HG02571 (cell line): ENCODE measurements at regions not wholly inside any gene's neighbourhood (a gene's known extent, or its start where the extent isn't known, plus 50 kb on each side); places are given as distances from the start of the nearest gene placed in this dataset.
"Not testable (repeated sequence)": the region's sequence is repeated elsewhere in the genome, so short reads cannot be mapped to it uniquely, and the experiment has no call there.

Source experiments
- ATAC-seq: cut with Tn5 transposase; IDR thresholded peaks from one replicate; pipeline ENCODE4 v1.9.1; 2021; ENCODE audit warnings: mild to moderate bottlenecking, moderate library complexity; ENCODE audit not compliant: unreplicated experiment

DNA sequence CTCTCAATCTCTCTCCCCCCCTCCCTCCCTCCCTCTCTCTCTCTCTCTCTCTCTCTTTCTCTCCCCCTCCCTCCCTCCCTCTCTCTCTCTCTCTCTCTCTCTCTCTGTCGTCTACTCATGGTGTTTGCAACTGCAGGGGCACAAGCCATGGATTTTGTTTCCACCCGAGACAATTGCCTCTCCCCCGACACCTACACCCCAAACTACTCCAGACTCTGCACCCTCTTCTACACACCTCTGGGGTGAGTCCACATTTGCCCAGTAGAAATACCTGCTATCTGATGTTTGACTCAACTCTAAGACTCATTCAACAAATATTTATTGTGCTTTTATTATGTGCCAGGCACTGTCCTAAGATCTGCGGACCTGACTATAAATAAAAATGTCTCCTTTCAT, 93.7 kb downstream of the TMEM17 start:
- ATAC-seq = no peak

GRCh38 chr2:62410926-62411456, 95.0 kb downstream of the TMEM17 start:
- ATAC-seq = no peak

DNA sequence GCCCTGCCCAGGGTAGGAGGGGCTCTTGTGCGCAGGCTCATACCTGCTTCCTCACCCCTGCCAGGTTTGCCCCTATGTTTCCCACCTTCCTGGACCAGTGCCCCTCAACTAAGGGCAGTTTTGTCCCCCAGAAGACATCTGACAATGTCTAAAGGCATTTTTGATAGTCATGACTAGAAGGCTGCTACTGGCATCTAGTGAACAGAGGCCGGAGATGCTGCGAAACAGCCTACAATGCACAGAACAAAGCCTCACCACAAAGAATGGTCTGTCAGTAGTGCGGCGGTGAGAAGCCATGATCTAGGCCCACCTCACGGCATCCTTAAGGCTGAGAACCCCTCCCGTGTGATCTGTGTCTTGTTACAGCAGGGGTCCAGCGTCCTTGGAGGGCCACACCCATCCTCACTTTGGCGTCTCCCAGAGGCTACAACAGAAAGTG, 96.0 kb downstream of the TMEM17 start:
- ATAC-seq = no peak

DNA sequence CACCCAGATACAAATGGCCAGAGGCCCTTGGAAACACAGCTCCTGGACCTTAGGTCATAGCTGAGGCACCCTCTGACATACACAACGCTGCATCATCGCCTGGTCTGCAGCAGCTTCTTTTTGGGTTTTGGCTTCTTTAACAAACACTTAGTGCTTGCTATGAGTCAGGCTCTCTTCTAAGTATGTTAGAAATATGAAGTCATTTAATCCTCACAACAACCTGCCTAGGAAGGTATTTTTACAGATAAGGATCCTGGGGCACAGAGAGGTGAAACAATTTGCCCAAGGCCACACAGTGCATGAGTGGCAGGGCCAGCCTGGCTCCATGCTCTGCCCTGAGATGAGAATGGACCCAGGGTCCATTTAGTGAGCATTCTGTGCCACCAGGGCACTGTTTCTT, 96.6 kb downstream of the TMEM17 start:
- no peak for ATAC-seq

GRCh38 chr2:62408241-62408677, 97.7 kb downstream of the TMEM17 start:
- no peak for ATAC-seq

DNA sequence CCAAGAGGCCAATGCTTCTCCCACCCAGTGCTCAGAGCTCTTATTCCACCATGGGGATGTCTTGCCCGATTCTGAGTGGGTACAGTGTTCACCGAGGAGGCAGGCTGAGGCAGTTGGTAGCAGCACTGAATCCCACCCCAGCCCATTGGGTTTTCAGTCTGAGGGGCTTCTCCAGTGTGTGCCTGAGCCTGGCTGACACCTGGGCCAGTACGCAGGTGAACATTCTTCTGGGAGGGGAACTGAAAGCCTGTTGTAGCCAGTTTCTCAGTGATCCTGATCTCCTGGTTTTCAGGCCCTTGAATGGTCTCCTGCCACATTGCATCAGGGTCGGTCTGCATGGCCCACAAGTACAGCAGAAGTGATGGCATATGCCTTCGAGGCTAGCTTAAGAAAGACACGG, 98.2 kb downstream of the TMEM17 start:
- ATAC-seq = no peak

DNA sequence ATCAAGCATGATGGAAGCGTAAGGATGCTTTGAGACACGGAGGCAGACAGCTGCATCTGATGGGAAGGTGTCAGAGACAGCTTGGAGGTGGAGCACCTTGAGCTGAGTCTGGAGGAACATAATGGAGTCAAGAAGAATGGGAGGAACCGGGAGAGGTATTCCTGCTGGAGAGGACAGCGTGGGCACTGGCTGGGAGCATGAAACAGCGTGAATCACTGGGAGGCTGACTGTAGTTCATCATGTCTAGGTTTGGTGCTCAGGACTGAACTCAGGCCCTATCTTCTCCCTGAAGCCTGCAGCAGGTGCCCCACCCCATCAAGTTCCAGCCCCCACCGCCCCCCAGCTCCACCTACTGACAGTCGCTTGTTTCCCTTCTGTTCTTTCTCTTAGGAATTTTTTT, 98.6 kb downstream of the TMEM17 start:
- no peak for ATAC-seq

DNA sequence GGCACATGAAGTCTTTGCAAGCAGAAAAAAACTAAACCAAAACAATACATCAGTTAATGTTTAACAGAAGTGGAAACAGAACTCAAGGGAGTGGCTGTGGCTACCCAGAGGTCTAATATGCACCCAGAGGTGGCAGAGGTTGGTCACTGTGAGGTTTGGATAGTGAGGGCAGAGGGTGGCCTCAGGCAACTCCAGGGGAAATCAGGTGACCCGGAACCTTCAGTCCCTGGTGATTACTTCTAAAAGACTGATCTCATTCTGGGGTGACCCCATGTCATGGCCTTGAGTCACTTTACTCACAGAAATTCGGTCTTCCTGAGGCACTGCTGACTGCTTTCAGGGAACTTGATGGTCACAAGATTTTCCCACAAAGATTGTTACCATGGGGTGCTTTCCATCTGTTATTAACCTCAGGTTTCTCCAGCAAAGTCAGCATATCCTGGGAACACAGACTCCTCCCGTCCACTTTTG, 99.4 kb downstream of the TMEM17 start:
- ATAC-seq = peak; percentile 58

GRCh38 chr2:62404913-62405312, 101.1 kb downstream of the TMEM17 start:
- no peak for ATAC-seq

GRCh38 chr2:62402156-62402555, 103.8 kb downstream of the TMEM17 start:
- ATAC-seq = no peak

DNA sequence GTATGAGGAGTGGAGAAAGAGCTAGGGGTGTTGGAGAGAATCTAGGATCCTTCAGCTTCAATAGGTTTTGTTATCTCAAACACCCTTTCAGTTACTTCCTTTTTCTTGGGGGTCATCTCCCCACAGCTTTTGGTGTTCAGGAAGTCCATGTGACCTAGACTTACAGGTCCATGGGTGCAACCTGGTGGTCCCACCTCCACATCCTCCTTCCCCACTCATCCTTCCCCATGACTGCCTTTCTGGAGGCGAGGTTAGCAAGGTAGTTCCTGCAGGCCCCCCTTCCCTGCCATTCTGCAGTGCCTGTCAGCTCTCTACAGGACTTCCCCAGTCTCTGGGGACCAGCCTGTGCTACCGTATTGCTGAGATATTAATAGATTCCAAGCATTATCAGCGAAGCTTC, 107.6 kb downstream of the TMEM17 start:
- no peak for ATAC-seq

DNA sequence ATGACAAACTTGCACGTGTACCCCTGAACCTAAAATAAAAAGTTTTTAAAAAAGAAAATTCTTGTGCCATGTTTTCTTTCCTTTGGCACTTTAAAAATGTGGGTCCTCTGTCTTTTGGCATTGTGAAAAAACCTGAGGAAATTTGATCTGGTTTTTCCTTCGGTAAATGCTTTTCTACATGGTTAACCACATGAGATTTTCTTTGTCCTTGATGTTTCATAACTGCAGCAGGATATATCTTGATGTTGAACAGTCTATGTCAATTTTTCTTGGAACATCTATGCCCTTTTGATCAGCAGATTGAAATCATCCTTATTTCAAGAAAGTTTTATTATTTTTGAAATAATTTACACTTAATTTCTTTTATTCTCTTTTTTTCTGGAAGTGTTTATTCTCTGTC, 109.1 kb downstream of the TMEM17 start:
- no peak for ATAC-seq

GRCh38 chr2:62393293-62393692, 112.7 kb downstream of the TMEM17 start:
- no peak for ATAC-seq

DNA sequence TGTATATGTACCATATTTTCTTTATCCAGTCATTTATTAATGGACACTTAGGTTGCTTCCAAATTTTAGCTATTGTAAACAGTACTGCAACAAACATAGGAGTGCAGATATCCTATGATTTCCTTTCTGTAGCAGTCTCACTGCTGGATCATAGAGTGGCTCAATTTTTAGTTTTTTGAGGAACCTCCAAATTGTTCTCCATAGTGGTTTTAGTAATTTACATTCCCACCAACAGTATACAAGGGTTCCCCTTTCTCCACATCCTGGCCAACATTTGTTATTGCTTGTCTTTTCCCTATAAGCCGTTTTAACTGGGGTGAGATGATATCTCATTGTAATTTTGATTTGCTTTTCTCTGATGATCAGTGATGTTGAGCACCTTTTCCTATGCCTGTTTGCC, 114.3 kb downstream of the TMEM17 start:
- no peak for ATAC-seq

DNA sequence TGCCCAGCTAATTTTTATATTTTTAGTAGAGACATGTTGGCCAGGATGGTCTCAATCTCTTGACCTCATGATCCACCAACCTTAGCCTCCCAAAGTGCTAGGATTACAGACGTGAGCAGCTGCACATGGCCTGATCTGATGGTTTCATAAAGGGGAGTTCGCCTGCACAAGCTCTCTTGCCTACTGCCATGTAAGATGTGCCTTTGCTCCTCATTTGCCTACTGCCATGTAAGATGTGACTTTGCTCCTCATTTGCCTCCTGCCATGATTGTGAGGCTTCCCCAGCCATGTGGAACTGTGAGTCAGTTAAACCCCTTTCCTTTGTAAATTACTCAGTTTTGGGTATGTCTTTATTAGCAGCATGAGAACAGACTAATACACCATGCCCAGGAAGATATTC, 119.6 kb downstream of the TMEM17 start:
- not testable (repeated sequence) for ATAC-seq

DNA sequence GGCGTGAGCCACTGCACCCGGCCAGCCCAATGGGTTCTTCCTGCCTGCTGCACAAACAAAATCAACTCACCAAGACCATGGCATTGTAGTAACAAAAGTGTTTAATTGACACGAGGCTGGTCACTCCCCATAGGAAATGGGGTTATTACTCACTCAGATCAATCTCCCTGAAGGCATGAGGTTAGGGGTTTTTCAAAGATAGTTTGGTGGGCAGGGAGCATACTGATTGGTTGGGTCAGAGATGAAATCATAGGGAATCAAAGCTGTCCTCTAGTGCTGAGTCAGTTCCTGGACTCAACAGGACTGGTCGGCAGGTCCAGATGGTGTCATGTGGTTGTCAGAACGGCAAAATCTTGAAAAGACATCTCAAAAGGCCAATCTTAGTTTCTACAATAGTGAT, 122.1 kb downstream of the TMEM17 start:
- no peak for ATAC-seq

- ATAC-seq = no peak
Observed at GRCh38 chr2:62382757-62383156, 123.2 kb downstream of the TMEM17 start.

DNA sequence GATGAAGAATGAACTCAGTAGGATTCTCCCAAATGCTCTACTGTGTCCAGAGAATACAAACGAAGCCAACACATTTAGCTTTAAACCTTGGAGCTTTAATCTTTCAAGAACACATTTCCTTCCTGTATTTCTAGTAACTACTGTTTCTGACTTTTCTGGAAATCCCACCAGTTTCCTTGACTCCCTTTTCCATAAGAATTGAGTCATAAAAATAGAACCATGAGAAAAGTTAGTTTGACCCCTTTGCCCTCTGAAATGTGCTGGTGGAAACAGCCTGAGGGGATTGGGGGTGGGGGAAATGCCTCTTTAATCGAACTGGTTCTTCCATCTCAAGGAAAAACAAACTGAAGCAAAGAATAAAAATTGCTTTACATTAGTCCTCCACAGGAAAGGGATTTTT, 123.9 kb downstream of the TMEM17 start:
- ATAC-seq = no peak

DNA sequence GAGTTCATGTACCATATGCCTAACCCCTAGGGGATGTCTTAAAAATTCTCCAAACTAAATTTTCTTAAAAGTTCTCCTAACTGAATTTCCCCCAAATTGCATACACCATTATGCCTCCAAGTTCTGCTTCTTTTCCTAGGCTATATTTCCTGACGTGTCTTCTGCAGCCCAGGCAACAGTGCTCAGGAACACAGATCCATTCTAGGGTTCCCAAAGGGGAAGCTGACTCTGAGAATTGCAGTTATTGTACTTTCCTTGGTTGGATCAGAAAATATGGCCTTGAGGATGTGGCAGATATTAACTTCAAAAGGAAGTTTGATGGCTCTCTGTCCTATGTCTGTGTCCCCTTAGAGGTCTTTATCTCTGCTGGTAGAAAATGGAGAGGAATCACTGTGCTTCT, 124.3 kb downstream of the TMEM17 start:
- no peak for ATAC-seq

DNA sequence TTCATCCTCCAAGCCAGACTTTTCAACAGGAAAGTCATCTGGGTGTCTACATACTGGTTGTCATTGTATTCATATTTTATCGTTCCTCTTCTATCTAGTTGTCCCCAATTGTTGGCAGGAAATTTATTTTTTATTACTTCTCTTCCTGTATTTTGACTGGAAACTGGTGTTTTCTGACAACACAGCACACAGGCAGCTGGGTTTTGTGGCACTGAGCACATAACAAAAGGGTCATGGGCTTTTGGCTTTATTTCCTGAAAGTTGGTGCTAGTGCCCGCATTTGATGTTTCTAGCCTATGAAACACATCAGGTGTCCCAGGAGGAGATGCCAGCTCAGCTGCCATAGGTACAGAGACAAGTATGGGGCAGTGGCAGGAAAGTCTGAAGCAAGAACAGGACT, 126.4 kb downstream of the TMEM17 start:
- no peak for ATAC-seq

GRCh38 chr2:62375113-62375420, 130.9 kb downstream of the TMEM17 start:
- no peak for ATAC-seq

DNA sequence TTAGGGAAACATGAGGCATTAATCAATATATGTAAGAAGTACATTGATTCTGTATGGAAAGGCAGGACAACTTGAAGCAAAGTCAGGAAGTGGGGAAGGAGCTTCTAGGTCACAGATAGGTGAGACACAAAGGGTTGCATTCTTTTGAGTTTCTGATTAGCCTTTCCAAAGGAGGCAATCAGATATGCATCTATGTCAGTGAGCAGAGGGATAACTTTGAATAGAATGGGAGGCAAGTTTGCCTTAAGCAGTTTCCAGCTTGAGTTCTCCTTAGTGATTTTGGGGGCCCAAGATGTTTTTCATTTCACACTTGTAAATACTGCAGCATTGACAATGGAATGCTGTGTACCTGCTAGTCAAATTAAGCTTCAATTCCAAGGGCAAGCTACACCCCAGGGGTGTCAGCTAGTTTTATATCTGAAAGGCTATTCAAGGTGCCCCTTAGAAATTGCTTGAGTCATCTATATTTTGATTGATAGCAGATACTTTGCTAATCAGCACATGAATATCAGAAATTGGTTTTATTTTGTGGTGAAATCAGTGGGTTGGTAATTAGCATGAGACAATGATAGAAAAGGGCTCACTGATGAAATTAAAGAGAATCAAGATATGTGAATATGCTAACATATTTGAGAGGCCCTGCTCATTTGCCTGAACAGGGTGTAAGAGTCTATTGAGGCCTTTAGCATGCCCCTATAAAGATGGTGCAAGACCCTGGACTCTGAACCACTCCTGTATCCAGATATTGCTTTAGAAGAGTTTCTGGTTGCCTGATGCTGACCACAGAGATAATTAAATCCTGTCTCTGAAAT, 131.5 kb downstream of the TMEM17 start:
- ATAC-seq = no peak

DNA sequence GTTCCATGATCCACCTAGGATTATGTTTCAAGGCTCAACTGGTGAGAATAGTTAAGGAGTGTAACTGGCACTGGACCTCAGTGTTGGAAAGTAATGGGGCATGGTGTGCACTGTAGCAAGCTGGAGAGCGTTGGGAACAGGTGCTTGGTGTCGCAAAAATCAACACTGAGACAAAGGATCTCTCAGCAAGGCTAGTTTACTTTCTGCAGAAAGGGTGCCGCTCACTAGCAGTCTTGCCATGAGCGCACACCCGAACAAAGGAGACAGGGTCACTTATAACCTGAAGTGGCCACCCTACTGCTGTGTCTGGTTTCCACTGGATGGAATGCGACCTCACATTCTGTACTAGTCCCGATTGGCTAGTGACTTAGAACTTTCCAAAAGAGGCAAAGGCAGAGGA, 133.2 kb downstream of the TMEM17 start:
- ATAC-seq = no peak
